GM11168 (cell line): ENCODE measurements at regions not wholly inside any gene's neighbourhood (a gene's known extent, or its start where the extent isn't known, plus 50 kb on each side); places are given as distances from the start of the nearest gene placed in this dataset.
"Not testable (repeated sequence)": the region's sequence is repeated elsewhere in the genome, so short reads cannot be mapped to it uniquely, and the experiment has no call there.

Experiments used
- in situ Hi-C: fragments of 300-500 bp; cut with MboI; formaldehyde crosslinking; loops from one replicate; pipeline ENCODE4 v1.12.0; 2022; ENCODE audit warnings: low sequenced_read_pairs; ENCODE audit not compliant: unreplicated experiment

DNA sequence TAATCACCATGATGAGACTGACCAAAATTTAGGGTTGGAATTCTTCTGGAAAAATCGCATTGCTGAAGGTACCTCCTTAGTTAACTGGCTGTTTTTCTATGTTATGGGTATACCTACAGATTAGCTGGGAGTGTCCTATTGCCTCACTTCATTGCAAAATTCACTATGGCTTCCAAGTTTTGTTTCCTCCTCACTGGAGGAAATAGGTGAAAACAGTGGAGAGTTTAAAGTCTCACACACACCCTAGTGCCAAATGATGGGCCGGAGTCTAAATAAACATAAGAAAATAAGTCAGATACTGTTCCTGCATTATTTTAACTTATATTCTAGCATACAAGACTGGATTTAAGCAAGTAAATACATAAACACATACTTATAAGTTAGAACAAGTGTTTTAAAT, 98.2 kb downstream of the AHR start:
- in situ Hi-C loops, result no loop called here

DNA sequence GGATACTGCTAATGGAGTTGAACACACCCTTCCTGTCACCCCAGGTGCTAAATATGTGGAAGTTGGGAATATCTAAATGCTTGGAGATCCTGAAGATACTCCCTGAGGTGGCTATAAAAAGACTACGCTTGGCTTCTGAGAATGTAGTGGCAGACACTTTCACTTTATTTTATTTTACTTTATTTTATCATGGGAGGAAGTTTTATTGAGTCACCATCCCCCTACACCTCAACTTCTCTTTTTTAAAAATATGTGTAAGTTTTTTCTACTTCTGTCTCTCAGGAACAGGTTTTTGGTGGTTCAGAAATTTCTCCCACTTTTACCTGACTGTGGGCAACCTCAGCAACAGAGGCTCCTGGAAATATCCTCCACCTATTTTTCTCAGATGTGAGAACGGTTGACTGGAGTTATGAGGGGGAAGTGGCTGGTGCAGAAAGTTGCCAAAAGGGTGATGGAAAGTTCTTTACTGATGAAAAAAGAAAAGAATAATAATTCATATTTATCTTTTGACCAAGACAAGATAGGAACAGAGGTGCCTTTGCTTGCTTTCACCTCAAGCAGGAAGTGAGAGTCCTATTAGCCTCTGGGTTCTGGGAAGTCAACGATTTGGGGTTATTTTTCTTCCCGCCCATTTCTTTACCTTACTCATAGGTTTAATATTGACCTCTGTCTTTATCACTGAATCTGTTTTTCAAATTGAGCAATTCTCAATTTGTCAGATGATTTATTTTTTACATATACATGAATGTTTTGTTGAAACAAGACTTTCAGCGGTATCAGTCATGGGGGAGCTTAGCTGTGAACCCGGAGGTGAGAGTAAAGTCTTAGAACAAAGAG, 103.6 kb downstream of the AHR start:
- in situ Hi-C loops, result no loop called here

GRCh38 chr7:17402628-17403278, 104.3 kb downstream of the AHR start:
- in situ Hi-C loops, result no loop called here

DNA sequence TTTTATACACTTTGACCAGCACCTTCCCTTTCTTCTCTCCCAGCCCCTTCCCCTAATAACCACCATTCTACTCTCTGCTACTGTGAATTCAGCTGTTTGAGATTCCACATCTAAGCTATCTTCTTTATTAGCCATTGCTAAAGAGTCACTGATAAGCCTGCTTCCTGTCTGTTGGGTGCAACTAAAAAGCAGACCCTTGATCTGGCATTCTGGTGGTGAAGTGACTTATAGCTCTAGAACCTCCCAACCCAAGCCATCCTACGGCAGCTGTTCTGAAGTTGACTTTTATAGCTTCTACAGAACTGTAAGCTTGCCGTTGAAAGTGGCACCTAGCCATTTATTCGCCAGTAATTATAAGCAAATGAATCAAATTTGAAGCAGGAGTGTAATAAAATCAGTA, 105.6 kb downstream of the AHR start:
- in situ Hi-C loops, result no loop called here

DNA sequence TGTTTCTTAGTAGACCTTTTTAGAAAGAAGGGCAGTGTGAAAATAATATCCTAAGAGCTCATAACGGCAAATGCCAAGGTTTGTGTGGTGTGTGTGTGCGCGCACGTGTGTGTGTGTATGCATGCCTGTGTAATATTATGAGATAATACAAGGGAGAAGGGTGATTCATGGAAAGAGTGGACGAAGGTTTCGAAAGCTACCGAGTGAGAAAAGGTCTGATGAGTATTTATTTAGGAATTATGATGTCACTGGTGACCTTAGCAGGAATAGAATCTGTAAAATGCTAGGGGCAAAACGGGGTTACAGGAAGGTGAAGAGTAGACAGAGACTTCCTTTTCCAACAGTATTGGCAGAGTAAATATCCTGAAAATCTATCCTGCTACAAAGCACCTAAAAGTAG, 107.3 kb downstream of the AHR start:
- in situ Hi-C loops, result no loop called here

DNA sequence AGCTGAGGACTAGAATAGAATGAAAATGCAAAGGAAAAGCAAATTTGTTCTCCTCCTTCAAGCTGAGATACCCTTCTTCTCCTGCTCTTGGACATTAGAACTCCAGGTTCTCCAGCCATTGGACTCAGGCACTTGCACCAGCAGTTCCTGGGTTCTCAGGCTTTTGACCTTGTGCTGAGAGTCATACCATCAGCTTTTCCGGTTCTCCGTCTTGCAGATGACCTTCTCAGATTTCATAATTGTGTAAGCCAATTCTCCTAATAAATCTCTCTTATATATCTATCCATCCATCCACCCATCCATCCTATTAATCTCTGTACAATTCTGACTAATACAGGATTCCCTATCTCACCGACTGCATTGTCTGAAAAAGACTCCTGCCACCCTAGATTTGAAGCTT, 108.3 kb downstream of the AHR start:
- in situ Hi-C loops, result no loop called here

DNA sequence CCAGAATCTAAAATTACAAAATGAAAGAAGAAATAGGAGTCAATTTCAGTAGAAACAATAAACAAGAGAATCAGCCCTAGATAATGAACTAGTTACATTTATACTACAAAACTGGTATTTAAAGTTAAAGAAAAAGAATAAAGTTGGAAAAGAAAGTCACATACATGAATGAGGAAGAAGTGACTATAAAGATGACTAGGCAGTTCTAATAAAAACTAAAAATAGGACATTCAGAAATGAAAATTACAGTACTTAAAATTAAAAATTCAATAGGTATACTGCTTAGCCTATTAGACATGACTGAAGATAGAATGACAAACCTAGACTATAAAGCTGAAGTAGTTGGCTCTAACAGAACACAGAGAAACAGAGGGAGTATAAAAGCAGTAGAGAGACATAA, 108.8 kb downstream of the AHR start:
- in situ Hi-C loops, result no loop called here

DNA sequence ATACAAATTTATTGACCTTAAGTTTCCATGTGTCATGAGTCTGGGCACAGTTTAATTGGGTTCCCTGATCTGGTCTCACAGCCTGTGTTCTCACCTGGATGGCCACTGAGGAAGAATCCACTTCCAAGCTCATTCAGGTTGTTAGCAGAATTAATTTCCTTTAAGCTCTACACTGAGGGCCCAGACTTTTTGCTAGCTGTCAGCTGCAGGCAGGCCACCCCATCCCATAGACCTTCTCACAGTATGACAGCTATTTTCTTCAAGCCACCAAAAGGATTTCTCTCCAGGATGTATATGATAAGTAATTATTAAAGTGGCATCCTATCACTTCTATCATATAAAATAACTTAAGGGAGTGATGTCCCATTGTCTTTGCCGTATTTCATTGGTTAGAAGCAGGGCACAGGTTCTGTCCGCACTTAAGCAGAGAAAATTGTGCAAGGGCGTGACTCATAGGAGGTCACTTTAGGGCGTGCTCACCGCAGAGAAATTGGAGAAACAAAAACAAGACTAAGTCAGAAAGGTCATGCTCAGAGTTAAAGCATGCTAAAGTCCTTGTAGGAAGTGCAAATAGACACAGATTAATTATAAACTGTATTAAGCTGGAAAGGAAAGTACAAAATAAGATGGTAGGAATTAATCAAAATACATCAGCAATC, 109.9 kb downstream of the AHR start:
- in situ Hi-C loops, result no loop called here

DNA sequence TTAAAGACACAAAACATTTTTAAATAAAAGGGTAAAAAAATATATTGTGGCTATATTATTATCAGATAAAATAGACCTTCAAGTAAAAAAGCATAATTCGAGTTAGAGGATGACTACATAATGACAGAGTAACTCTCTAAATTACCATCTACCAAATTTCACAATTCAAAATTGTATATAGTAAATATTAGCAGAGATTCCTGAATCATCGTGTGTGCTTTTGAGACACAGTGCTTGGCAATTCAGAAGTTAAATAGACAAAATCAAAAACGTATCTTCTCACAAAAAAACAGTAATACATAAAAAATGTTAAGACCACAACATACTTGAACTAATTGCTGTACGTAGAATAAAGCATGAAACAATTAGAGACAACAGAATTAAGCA, 110.4 kb downstream of the AHR start:
- in situ Hi-C loops, result no loop called here

GRCh38 chr7:17411922-17412321, 113.5 kb downstream of the AHR start:
- in situ Hi-C loops, result no loop called here

- in situ Hi-C loops, result no loop called here
These were observed 114.4 kb downstream of the AHR start for GRCh38 chr7:17412883-17413282.

DNA sequence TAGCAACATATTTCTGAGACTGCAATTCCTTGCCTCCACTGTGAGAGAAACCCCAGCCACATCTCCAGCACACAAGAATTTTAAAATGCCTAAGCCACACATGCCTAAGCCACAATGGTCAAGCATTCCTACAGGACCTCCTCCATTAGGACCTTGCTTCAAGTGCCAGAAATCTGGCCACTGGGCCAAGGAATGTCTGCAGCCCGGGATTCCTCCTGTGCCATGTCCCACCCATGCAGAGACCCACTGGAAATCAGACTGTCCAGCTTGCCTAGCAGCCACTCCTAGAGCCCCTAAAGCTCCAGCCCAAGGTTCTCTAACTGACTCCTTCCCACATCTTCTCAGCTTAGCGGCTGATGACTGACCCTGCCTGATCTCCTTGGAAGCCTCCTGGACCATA, 117.5 kb downstream of the AHR start:
- in situ Hi-C loops, result no loop called here

DNA sequence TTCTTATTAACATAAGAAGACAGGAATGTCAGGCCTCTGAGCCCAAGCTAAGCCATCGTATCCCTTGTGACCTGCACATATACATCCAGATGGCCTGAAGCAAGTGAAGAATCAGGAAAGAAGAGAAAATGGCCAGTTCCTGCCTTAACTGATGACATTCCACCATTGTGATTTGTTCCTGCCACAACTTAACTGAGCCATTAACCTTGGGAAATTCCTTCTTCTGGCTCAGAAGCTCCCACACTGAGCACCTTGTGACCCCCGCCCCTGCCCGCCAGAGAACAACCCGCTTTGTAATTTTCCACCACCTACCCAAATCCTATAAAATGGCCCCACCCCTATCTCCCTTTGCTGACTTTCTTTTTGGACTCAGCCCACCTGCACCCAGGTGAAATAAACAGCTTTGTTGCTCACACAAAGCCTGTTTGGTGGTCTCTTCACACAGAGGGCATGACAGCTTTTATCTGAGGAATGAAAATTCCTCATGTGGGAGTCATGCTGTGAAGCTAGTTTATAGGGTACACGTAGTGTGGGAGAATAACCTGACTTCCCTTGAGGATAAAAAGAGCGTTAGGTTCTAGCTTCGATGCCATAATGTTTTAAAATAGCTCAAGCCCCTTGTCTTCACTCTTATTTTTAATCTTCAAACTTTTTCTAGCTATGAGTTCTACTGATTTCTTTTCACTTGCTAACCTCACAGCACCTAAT, 122.0 kb downstream of the AHR start:
- in situ Hi-C loops, result not testable (repeated sequence)

GRCh38 chr7:17421941-17422340, 123.5 kb downstream of the AHR start:
- in situ Hi-C loops, result no loop called here

GRCh38 chr7:17422966-17423365, 124.5 kb downstream of the AHR start:
- in situ Hi-C loops, result no loop called here

GRCh38 chr7:17427924-17428323, 129.5 kb downstream of the AHR start:
- in situ Hi-C loops, result no loop called here

DNA sequence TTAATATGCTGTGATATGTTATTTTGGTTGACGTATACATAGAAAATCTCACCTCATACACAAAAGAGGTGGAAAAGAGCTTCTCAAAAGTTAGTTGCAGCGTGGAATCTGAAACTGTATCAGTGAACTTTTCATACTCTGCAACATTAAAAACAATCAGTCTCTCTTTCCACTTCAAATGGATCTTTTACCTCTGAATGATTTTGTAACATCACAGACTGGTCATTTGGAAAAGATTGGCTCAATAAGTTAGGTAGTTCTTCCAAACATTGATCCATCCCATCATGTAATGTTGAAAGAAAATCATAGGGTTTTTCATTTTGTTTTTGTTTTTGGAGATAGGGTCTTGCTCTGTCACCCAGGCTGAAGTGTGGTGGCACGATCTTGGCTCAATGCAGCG, 131.1 kb downstream of the AHR start:
- in situ Hi-C loops, result no loop called here

DNA sequence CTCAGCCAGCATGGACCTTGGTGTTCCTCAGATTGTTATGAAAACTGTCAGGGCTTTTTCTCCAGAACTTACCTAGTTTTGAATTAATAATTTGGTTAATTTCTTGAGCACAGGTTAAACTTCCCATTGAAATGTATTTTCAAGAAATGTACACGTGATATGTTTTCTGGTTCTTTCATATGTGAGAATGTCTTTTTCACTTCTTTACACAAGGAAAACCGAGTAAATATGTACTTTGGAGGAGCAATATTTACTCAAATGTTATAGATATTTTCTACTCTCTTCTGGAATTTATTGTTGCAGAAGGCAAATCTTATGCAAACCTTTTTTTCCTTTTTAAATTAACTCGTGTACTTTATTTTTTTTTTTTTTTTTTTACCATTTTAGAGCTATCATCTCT, 134.3 kb downstream of the AHR start:
- in situ Hi-C loops, result no loop called here

- in situ Hi-C loops, result no loop called here
These were observed 135.7 kb downstream of the AHR start for GRCh38 chr7:17434191-17434590.

DNA sequence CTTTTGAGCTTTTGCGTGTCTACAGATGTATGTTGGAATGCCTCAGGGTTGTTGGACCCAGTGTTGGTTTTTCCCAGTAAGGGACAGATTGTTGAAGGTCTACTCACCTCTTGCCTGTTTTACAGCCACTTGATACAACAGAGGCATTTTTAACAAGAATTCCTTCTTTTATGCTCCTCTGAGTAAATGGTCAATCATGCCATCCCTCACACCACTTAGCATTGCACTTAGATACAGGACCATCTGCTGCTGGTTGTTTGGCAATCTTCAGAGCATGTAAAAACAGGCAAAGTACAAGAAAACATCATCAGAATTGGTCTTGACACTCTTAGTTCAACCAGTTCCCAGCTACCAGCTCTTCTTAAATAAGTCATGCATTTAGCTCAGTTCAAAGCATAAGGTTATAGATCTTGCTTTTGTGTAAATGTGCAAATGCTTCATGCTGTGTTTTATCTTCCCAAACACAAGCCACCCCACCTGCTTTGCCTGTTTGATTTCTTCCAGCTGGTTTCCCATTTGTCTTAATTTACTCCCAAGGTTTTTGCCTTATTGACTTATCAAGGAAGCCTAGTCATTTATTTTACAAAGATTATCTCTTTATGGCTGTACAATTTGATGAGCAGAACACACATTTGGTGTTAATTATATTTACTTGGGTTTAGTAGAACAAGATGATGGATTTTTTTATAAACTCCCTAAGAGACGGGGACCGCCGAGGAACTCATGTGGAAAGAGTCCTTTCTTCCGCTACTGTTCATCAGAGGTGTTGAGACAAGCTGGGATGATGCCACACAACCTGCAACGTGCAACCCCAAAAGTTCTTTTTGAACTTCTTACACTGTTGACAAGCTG, 136.6 kb downstream of the AHR start:
- in situ Hi-C loops, result no loop called here
